IMR-90 (cell line): ENCODE measurements at regions not wholly inside any gene's neighbourhood (a gene's known extent, or its start where the extent isn't known, plus 50 kb on each side); places are given as distances from the start of the nearest gene placed in this dataset.

Experiments
- ATAC-seq: fragments of 200-7000 bp; cut with Tn5 transposase; 2 replicates; pipeline ENCODE4 v1.9.1; 2020; ENCODE audit warnings: low read depth, mild to moderate bottlenecking, moderate library complexity
- BruUV-seq: library from RNA; stranded (reverse); fragments of 400-500 nt; replicated peaks from 2 replicates; lab custom pipeline; 2021; lab: Mats Ljungman, UMichigan
- CTCF ChIA-PET: fragments of 300-600 bp; formaldehyde crosslinking; extraction: SDS; loops from one replicate; lab custom pipeline; 2021; ENCODE audit warnings: antibody characterized with exemption; lab: Yijun Ruan, JAX
- POLR2A ChIA-PET: fragments of 300-600 bp; sonication (Branson Sonifier 250); formaldehyde crosslinking; loops from one replicate; lab custom pipeline; 2022; ENCODE audit warnings: antibody characterized with exemption; ENCODE audit not compliant: unreplicated experiment; lab: Charles Lee
- DNase-seq: peaks from one replicate; pipeline ENCODE4 v3.0.0; 2013
- H2AFZ ChIP-seq: replicated peaks from 2 replicates; pipeline ENCODE3; 2013; ENCODE audit warnings: low read length, mild to moderate bottlenecking; ENCODE audit not compliant: poor library complexity
- H2AK5ac ChIP-seq: 2 replicates; pipeline ENCODE4 v1.6.1; 2013; ENCODE audit warnings: low read depth, low read length, inconsistent platforms
- H2AK9ac ChIP-seq: replicated peaks from 2 replicates; pipeline ENCODE3; 2013; ENCODE audit warnings: mild to moderate bottlenecking, low read depth, low read length, moderate library complexity; ENCODE audit not compliant: poor library complexity
- H2BK120ac ChIP-seq: 2 replicates; pipeline ENCODE4 v1.6.1; 2013; ENCODE audit warnings: low read depth, low read length, inconsistent platforms
- H2BK15ac ChIP-seq: 3 replicates; pipeline ENCODE4 v1.6.1; 2013; ENCODE audit warnings: low read depth, low read length, inconsistent platforms
- H2BK20ac ChIP-seq: 2 replicates; pipeline ENCODE4 v1.6.1; 2013; ENCODE audit warnings: low read depth, mild to moderate bottlenecking, inconsistent platforms, low read length, moderate library complexity
- H2BK5ac ChIP-seq: 2 replicates; pipeline ENCODE4 v1.6.1; 2013; ENCODE audit warnings: mild to moderate bottlenecking, low read depth, low read length, inconsistent platforms; ENCODE audit not compliant: poor library complexity, severe bottlenecking
- H3K14ac ChIP-seq: replicated peaks from 2 replicates; pipeline ENCODE4 v1.6.1; 2013; ENCODE audit warnings: low read depth, low read length, inconsistent platforms
- H3K18ac ChIP-seq: 2 replicates; pipeline ENCODE4 v1.6.1; 2013; ENCODE audit warnings: low read depth, low read length, control low read depth
- H3K23ac ChIP-seq: 2 replicates; pipeline ENCODE4 v1.6.1; 2013; ENCODE audit warnings: low read depth, low read length, inconsistent platforms
- H3K27ac ChIP-seq: 2 replicates; pipeline ENCODE4 v1.5.1; 2013; ENCODE audit warnings: mild to moderate bottlenecking, control low read depth, low read length; ENCODE audit not compliant: insufficient read depth
- H3K27me3 ChIP-seq: 2 replicates; pipeline ENCODE4 v1.6.1; 2013; ENCODE audit warnings: low read length; ENCODE audit not compliant: control insufficient read depth, insufficient read depth
- H3K36me3 ChIP-seq: 2 replicates; pipeline ENCODE4 v1.6.1; 2013; ENCODE audit warnings: low read length, mixed read lengths; ENCODE audit not compliant: control insufficient read depth, insufficient read depth
- H3K4ac ChIP-seq: 2 replicates; pipeline ENCODE4 v1.6.1; 2013; ENCODE audit warnings: low read depth, low read length, inconsistent platforms
- H3K4me1 ChIP-seq: 2 replicates; pipeline ENCODE4 v1.6.1; 2013; ENCODE audit warnings: low read length, mixed read lengths; ENCODE audit not compliant: control insufficient read depth, insufficient read depth
- H3K4me2 ChIP-seq: 2 replicates; pipeline ENCODE4 v1.6.1; 2013; ENCODE audit warnings: low read depth, mild to moderate bottlenecking, control low read depth, low read length, moderate library complexity
- H3K4me3 ChIP-seq: 2 replicates; pipeline ENCODE4 v1.5.1; 2013; ENCODE audit warnings: low read depth, mild to moderate bottlenecking, control low read depth, low read length, moderate library complexity; ENCODE audit not compliant: insufficient read depth
- H3K56ac ChIP-seq: 2 replicates; pipeline ENCODE4 v1.6.1; 2013; ENCODE audit warnings: low read length, inconsistent platforms; ENCODE audit not compliant: insufficient read depth; ENCODE audit errors: extremely low read depth
- H3K79me1 ChIP-seq, 2 experiments: 2 replicates each; pipeline ENCODE4 v1.6.1; 2013; ENCODE audit warnings: low read length in 2 of 2, inconsistent platforms in 1 of 2, low read depth in 1 of 2
- H3K9ac ChIP-seq: 2 replicates; pipeline ENCODE4 v1.6.1; 2013; ENCODE audit warnings: low read depth, low read length, control low read depth
- H3K9me1 ChIP-seq: 2 replicates; pipeline ENCODE4 v1.6.1; 2013; ENCODE audit warnings: low read length, inconsistent platforms; ENCODE audit not compliant: insufficient read depth
- H3K9me3 ChIP-seq: 2 replicates; pipeline ENCODE4 v1.6.1; 2013; ENCODE audit warnings: low read length; ENCODE audit not compliant: control insufficient read depth, insufficient read depth
- H4K20me1 ChIP-seq: 2 replicates; pipeline ENCODE4 v1.6.1; 2013; ENCODE audit warnings: low read length, inconsistent platforms; ENCODE audit not compliant: insufficient read depth
- H4K5ac ChIP-seq: 2 replicates; pipeline ENCODE4 v1.6.1; 2013; ENCODE audit warnings: mild to moderate bottlenecking, low read depth, low read length, control low read depth
- H4K8ac ChIP-seq, 2 experiments: 2 replicates each; pipeline ENCODE4 v1.6.1; 2013; ENCODE audit warnings: low read depth in 2 of 2, low read length in 2 of 2, control low read depth in 1 of 2, inconsistent platforms in 1 of 2
- H4K91ac ChIP-seq: 2 replicates; pipeline ENCODE4 v1.6.1; 2013; ENCODE audit warnings: low read depth, low read length, inconsistent platforms; ENCODE audit not compliant: insufficient read depth
- BHLHE40 ChIP-seq: fragments of 150-350 bp; IDR thresholded peaks from 2 replicates; pipeline ENCODE4 v1.6.1; 2016; ENCODE audit warnings: mild to moderate bottlenecking, low read depth, low read length
- CEBPB ChIP-seq: IDR thresholded peaks from 2 replicates; pipeline ENCODE4 v1.6.1; 2012; ENCODE audit warnings: low read depth, low read length, improper control_type of control experiment
- CHD1 ChIP-seq: IDR thresholded peaks from 2 replicates; pipeline ENCODE4 v1.6.1; 2012; ENCODE audit warnings: low read depth, low read length, improper control_type of control experiment
- FOS ChIP-seq: fragments of 150-350 bp; IDR thresholded peaks from 2 replicates; pipeline ENCODE4 v1.6.1; 2016; ENCODE audit warnings: low read depth, low read length
- MAFK ChIP-seq: IDR thresholded peaks from 2 replicates; pipeline ENCODE4 v1.6.1; 2012; ENCODE audit warnings: low read depth, low read length, improper control_type of control experiment
- MAZ ChIP-seq: IDR thresholded peaks from 2 replicates; pipeline ENCODE4 v1.6.1; 2012; ENCODE audit warnings: low read depth, mild to moderate bottlenecking, low read length, improper control_type of control experiment, moderate library complexity, borderline replicate concordance
- MXI1 ChIP-seq: IDR thresholded peaks from 2 replicates; pipeline ENCODE4 v1.6.1; 2012; ENCODE audit warnings: low read depth, mild to moderate bottlenecking, low read length, moderate library complexity, borderline replicate concordance
- NFE2L2 ChIP-seq: fragments of 150-350 bp; IDR thresholded peaks from 2 replicates; pipeline ENCODE4 v1.6.1; 2016; ENCODE audit warnings: low read depth, mild to moderate bottlenecking, low read length
- POLR2A ChIP-seq: IDR thresholded peaks from 2 replicates; pipeline ENCODE4 v1.6.1; 2012; ENCODE audit warnings: mild to moderate bottlenecking, low read depth, low read length
- RAD21 ChIP-seq: IDR thresholded peaks from 2 replicates; pipeline ENCODE4 v1.6.1; 2012; ENCODE audit warnings: low read length, improper control_type of control experiment
- RCOR1 ChIP-seq: IDR thresholded peaks from 2 replicates; pipeline ENCODE4 v1.6.1; 2012; ENCODE audit warnings: mild to moderate bottlenecking, low read length, improper control_type of control experiment; ENCODE audit not compliant: insufficient replicate concordance
- RFX5 ChIP-seq: IDR thresholded peaks from 2 replicates; pipeline ENCODE4 v1.8.0; 2012; ENCODE audit warnings: low read depth, mild to moderate bottlenecking, low read length, moderate library complexity
- SMC3 ChIP-seq: fragments of 150-350 bp; IDR thresholded peaks from 2 replicates; pipeline ENCODE4 v1.6.1; 2016; ENCODE audit warnings: low read depth, mild to moderate bottlenecking, antibody characterized with exemption, low read length, moderate library complexity
- WGBS, 2 experiments: methylation state at CpG; one replicate each; pipeline versions ENCODE4 v1.1.5 to v1.1.7; 2013; ENCODE audit warnings: missing lambda C conversion rate in 2 of 2; ENCODE audit not compliant: insufficient read length in 1 of 2; ENCODE audit errors: extremely low coverage in 2 of 2; 5-methylcytosine and 5-hydroxymethylcytosine counted together
- dilution Hi-C: fragments of 300-500 bp; cut with HindIII; formaldehyde crosslinking; loops from one replicate; pipeline ENCODE4 v1.14.3; 2018; ENCODE audit warnings: low sequenced_read_pairs; ENCODE audit not compliant: unreplicated experiment
- in situ Hi-C: fragments of 300-500 bp; cut with MboI; formaldehyde crosslinking; loops from 3 replicates; pipeline ENCODE4 v1.14.3; 2019; ENCODE audit warnings: low sequenced_read_pairs, inconsistent platforms, mixed read lengths
- intact Hi-C: fragments of 100-400 bp; cut with micrococcal nuclease; formaldehyde crosslinking; loops from 2 replicates; pipeline ENCODE4 v1.10.0; 2022
- TF ChIP-seq, protein P1 (sequence below): conservative IDR thresholded peaks from 2 replicates; pipeline ENCODE4 v1.5.1; 2012; ENCODE audit warnings: mild to moderate bottlenecking, low read depth, low read length, improper control_type of control experiment
- TF ChIP-seq, protein P2 (sequence below): fragments of 150-350 bp; IDR thresholded peaks from 2 replicates; pipeline ENCODE4 v1.6.1; 2017; ENCODE audit warnings: mild to moderate bottlenecking, antibody characterized with exemption, low read length, low read depth
- TF ChIP-seq, protein P3 (sequence below): fragments of 150-350 bp; IDR thresholded peaks from 2 replicates; pipeline ENCODE4 v1.6.1; 2016; ENCODE audit warnings: low read depth, mild to moderate bottlenecking, low read length, moderate library complexity, borderline replicate concordance

DNA sequence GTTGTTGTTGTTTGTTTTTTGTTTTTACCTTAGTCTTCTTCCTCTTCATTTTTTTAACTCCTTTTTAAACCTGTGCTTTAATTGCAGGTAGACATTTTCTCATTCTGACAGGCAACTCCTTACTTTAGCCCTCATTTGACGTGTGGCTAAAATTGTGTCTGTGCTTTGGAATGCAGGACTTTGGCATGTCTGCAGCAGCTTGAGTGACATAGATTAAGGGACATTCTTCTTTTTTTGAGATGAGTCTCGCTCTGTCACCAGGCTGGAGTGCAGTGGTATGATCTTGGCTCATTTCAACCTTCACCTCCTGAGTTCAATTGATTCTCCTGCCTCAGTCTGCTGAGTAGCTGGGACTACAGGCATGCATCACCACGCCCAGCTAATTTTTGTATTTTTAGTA is 100.8 kb downstream of the FAT3 start:
- H2AK9ac ChIP-seq: no peak overlapping the region
- BruUV-seq: no TSS peak
- TF ChIP-seq CHD1 (no peak), SMC3 (no peak), RFX5 (no peak), NFE2L2 (no peak), POLR2A (no peak), MXI1 (no peak), MAFK (no peak), FOS (no peak), CEBPB (no peak), BHLHE40 (no peak), RAD21 (no peak), MAZ (no peak), RCOR1 (no peak)
- TF ChIP-seq, protein P1, sequence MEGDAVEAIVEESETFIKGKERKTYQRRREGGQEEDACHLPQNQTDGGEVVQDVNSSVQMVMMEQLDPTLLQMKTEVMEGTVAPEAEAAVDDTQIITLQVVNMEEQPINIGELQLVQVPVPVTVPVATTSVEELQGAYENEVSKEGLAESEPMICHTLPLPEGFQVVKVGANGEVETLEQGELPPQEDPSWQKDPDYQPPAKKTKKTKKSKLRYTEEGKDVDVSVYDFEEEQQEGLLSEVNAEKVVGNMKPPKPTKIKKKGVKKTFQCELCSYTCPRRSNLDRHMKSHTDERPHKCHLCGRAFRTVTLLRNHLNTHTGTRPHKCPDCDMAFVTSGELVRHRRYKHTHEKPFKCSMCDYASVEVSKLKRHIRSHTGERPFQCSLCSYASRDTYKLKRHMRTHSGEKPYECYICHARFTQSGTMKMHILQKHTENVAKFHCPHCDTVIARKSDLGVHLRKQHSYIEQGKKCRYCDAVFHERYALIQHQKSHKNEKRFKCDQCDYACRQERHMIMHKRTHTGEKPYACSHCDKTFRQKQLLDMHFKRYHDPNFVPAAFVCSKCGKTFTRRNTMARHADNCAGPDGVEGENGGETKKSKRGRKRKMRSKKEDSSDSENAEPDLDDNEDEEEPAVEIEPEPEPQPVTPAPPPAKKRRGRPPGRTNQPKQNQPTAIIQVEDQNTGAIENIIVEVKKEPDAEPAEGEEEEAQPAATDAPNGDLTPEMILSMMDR: no peak
- TF ChIP-seq, protein P2, sequence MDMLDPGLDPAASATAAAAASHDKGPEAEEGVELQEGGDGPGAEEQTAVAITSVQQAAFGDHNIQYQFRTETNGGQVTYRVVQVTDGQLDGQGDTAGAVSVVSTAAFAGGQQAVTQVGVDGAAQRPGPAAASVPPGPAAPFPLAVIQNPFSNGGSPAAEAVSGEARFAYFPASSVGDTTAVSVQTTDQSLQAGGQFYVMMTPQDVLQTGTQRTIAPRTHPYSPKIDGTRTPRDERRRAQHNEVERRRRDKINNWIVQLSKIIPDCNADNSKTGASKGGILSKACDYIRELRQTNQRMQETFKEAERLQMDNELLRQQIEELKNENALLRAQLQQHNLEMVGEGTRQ: no peak
- TF ChIP-seq, protein P3, sequence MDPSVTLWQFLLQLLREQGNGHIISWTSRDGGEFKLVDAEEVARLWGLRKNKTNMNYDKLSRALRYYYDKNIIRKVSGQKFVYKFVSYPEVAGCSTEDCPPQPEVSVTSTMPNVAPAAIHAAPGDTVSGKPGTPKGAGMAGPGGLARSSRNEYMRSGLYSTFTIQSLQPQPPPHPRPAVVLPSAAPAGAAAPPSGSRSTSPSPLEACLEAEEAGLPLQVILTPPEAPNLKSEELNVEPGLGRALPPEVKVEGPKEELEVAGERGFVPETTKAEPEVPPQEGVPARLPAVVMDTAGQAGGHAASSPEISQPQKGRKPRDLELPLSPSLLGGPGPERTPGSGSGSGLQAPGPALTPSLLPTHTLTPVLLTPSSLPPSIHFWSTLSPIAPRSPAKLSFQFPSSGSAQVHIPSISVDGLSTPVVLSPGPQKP: no peak
- no peak overlapping the region for H4K8ac ChIP-seq
- H3K4me2 ChIP-seq: no peak overlapping the region
- H3K18ac ChIP-seq: no peak overlapping the region
- H2BK5ac ChIP-seq: no peak overlapping the region
- H3K4me1 ChIP-seq: no peaks in the 10 kb centered on the region; the same call in 1 of the 2 replicates
- ChIA-PET CTCF (no interaction called here), POLR2A (no interaction called here)
- H3K23ac ChIP-seq: no peak overlapping the region
- no CpG with 5 or more reads among the region's 3 CpGs for WGBS, 2 experiments
- H3K9me1 ChIP-seq: no peaks in the 10 kb centered on the region
- no peaks in the 10 kb centered on the region for H3K9me3 ChIP-seq
- H4K20me1 ChIP-seq: no peaks in the 10 kb centered on the region
- no peak overlapping the region for H3K56ac ChIP-seq
- H2BK20ac ChIP-seq: no peak overlapping the region
- intact Hi-C loops: no loop called here
- H2BK120ac ChIP-seq: no peak overlapping the region
- H3K36me3 ChIP-seq: no peaks in the 10 kb centered on the region
- no peak overlapping the region for H2AK5ac ChIP-seq
- dilution Hi-C loops: no loop called here
- no peaks in the 10 kb centered on the region for H3K79me1 ChIP-seq
- H3K4ac ChIP-seq: no peak overlapping the region
- no peak overlapping the region for H3K4me3 ChIP-seq
- no peak overlapping the region for H3K9ac ChIP-seq
- in situ Hi-C loops: no loop called here
- DNase-seq (no peak), ATAC-seq (no peak)
- no peak overlapping the region for H4K91ac ChIP-seq
- no peak overlapping the region for H2AFZ ChIP-seq
- H4K5ac ChIP-seq: no peak overlapping the region
- no peak overlapping the region for H3K27ac ChIP-seq
- H2BK15ac ChIP-seq: no peak overlapping the region
- no peaks in the 10 kb centered on the region for H3K27me3 ChIP-seq
- H3K14ac ChIP-seq: no peak overlapping the region
